Smooth muscle cell (in vitro differentiated cells): ENCODE measurements at regions not wholly inside any gene's neighbourhood (a gene's known extent, or its start where the extent isn't known, plus 50 kb on each side); places are given as distances from the start of the nearest gene placed in this dataset.

Source experiments
- DNase-seq: peaks from one replicate; lab custom pipeline; 2025; ENCODE audit not compliant: unreplicated experiment; lab: John Stamatoyannopoulos, UW
- H2AFZ ChIP-seq: fragments of 200-600 bp; sonication (generic); 2 replicates; pipeline ENCODE4 v1.6.0; 2016; ENCODE audit warnings: antibody characterized with exemption, low read depth, mild to moderate bottlenecking
- H3F3A ChIP-seq: fragments of 200-600 bp; sonication (generic); 2 replicates; pipeline ENCODE4 v1.6.0; 2017; ENCODE audit warnings: antibody characterized with exemption, low read depth
- H3K27ac ChIP-seq: fragments of 200-600 bp; sonication (generic); 2 replicates; pipeline ENCODE4 v1.5.1; 2016; ENCODE audit warnings: low read depth, mild to moderate bottlenecking
- H3K27me3 ChIP-seq: fragments of 200-600 bp; sonication (generic); 2 replicates; pipeline ENCODE4 v1.6.1; 2016; ENCODE audit warnings: low read depth, mild to moderate bottlenecking
- H3K36me3 ChIP-seq: fragments of 200-600 bp; sonication (generic); 2 replicates; pipeline ENCODE4 v1.5.1; 2016; ENCODE audit warnings: low read depth
- H3K4me1 ChIP-seq: fragments of 200-600 bp; sonication (generic); 2 replicates; pipeline ENCODE4 v1.5.1; 2016; ENCODE audit warnings: low read depth
- H3K4me2 ChIP-seq: fragments of 200-600 bp; sonication (generic); 2 replicates; pipeline ENCODE4 v1.6.0; 2016; ENCODE audit warnings: mild to moderate bottlenecking
- H3K4me3 ChIP-seq: fragments of 200-600 bp; sonication (generic); 2 replicates; pipeline ENCODE4 v1.5.1; 2016; ENCODE audit warnings: mild to moderate bottlenecking
- H3K79me2 ChIP-seq: fragments of 200-600 bp; sonication (generic); 2 replicates; pipeline ENCODE4 v1.6.0; 2016; ENCODE audit warnings: low read depth, mild to moderate bottlenecking
- H3K9ac ChIP-seq: fragments of 200-600 bp; sonication (generic); 2 replicates; pipeline ENCODE4 v1.6.0; 2016; ENCODE audit warnings: low read depth
- H3K9me3 ChIP-seq: fragments of 200-600 bp; sonication (generic); replicated peaks from 2 replicates; pipeline ENCODE4 v1.5.1; 2016; ENCODE audit warnings: low read depth
- H4K20me1 ChIP-seq: fragments of 200-600 bp; sonication (generic); 2 replicates; pipeline ENCODE4 v1.6.0; 2016; ENCODE audit warnings: low read depth
- CTCF ChIP-seq: fragments of 200-600 bp; sonication (generic); IDR thresholded peaks from 2 replicates; pipeline ENCODE4 v1.5.1; 2017; ENCODE audit warnings: borderline replicate concordance, mild to moderate bottlenecking, antibody characterized with exemption; ENCODE audit not compliant: insufficient read depth, poor library complexity, severe bottlenecking
- WGBS: methylation state at CpG from one replicate; pipeline ENCODE4 v1.1.7; 2016; ENCODE audit warnings: low lambda C conversion rate; 5-methylcytosine and 5-hydroxymethylcytosine counted together

- no peak overlapping the region for H3K27ac ChIP-seq
- no peaks in the 10 kb centered on the region for H4K20me1 ChIP-seq
- H3K27me3 ChIP-seq: no peaks in the 10 kb centered on the region
- H3F3A ChIP-seq: no peaks in the 10 kb centered on the region
- no peak for DNase-seq
- 57% methylated on average over 5 of the region's 5 CpGs for WGBS
- H3K4me1 ChIP-seq: peaks cover 10% of the 10 kb centered on the region
- H3K4me2 ChIP-seq: no peak overlapping the region
- no peak overlapping the region for H2AFZ ChIP-seq
- no peaks in the 10 kb centered on the region for H3K9me3 ChIP-seq
- H3K79me2 ChIP-seq: no peaks in the 10 kb centered on the region
- no peak overlapping the region for H3K4me3 ChIP-seq
- no peak for TF ChIP-seq CTCF
- no peaks in the 10 kb centered on the region for H3K36me3 ChIP-seq
- no peak overlapping the region for H3K9ac ChIP-seq
Measured at GRCh38 chr4:138047290-138047689, 194.9 kb downstream of the SLC7A11 start.

GRCh38 chr4:138045036-138045435 is 197.1 kb downstream of the SLC7A11 start:
- no peak overlapping the region for H3K27ac ChIP-seq
- WGBS: 60% methylated on average over 3 of the region's 3 CpGs
- no peaks in the 10 kb centered on the region for H4K20me1 ChIP-seq
- no peaks in the 10 kb centered on the region for H3F3A ChIP-seq
- no peak overlapping the region for H3K9ac ChIP-seq
- DNase-seq: no peak
- no peak for TF ChIP-seq CTCF
- H3K4me1 ChIP-seq: peaks cover under 1% of the 10 kb centered on the region
- H3K36me3 ChIP-seq: no peaks in the 10 kb centered on the region
- no peaks in the 10 kb centered on the region for H3K9me3 ChIP-seq
- H3K4me3 ChIP-seq: no peak overlapping the region
- H3K27me3 ChIP-seq: no peaks in the 10 kb centered on the region
- H2AFZ ChIP-seq: no peak overlapping the region
- no peaks in the 10 kb centered on the region for H3K79me2 ChIP-seq
- no peak overlapping the region for H3K4me2 ChIP-seq

- Histone ChIP-seq H3F3A (no peaks in the 10 kb centered on the region), H3K9me3 (no peaks in the 10 kb centered on the region), H4K20me1 (no peaks in the 10 kb centered on the region), H3K4me1 (no peaks in the 10 kb centered on the region), H3K79me2 (no peaks in the 10 kb centered on the region), H3K27me3 (no peaks in the 10 kb centered on the region), H3K9ac (no peak overlapping the region), H3K4me3 (no peak overlapping the region), H3K27ac (no peak overlapping the region), H3K4me2 (no peak overlapping the region), H2AFZ (no peak overlapping the region), H3K36me3 (no peaks in the 10 kb centered on the region)
- WGBS: 89% methylated on average over 2 of the region's 2 CpGs
- no peak for DNase-seq
- no peak for TF ChIP-seq CTCF
Measured at GRCh38 chr4:138039010-138039409, 203.1 kb downstream of the SLC7A11 start.

- H3K36me3 ChIP-seq: no peaks in the 10 kb centered on the region
- H3K9me3 ChIP-seq: no peaks in the 10 kb centered on the region
- no peaks in the 10 kb centered on the region for H3K79me2 ChIP-seq
- no peak overlapping the region for H3K4me3 ChIP-seq
- no peak overlapping the region for H3K9ac ChIP-seq
- no peak for TF ChIP-seq CTCF
- H3K27me3 ChIP-seq: no peaks in the 10 kb centered on the region
- peak overlapping the region; percentile 40 for H3K4me2 ChIP-seq
- no peaks in the 10 kb centered on the region for H3K4me1 ChIP-seq
- no peaks in the 10 kb centered on the region for H3F3A ChIP-seq
- H4K20me1 ChIP-seq: no peaks in the 10 kb centered on the region
- H3K27ac ChIP-seq: no peak overlapping the region
- peak overlapping the region; percentile 22 for H2AFZ ChIP-seq
- no peak for DNase-seq
- 62% methylated on average over 3 of the region's 3 CpGs for whole genome bisulfite sequencing
Measured at GRCh38 chr4:138037696-138038095, 204.5 kb downstream of the SLC7A11 start.
